IPS-NIHi7 (cell line): ENCODE measurements at regions not wholly inside any gene's neighbourhood (a gene's known extent, or its start where the extent isn't known, plus 50 kb on each side); places are given as distances from the start of the nearest gene placed in this dataset.
"Not testable (repeated sequence)": the region's sequence is repeated elsewhere in the genome, so short reads cannot be mapped to it uniquely, and the experiment has no call there.

ENCODE experiments used
- DNase-seq: peaks from one replicate; pipeline ENCODE4 v3.0.0; 2012; ENCODE audit warnings: mixed read lengths; ENCODE audit errors: extremely low spot score

DNA sequence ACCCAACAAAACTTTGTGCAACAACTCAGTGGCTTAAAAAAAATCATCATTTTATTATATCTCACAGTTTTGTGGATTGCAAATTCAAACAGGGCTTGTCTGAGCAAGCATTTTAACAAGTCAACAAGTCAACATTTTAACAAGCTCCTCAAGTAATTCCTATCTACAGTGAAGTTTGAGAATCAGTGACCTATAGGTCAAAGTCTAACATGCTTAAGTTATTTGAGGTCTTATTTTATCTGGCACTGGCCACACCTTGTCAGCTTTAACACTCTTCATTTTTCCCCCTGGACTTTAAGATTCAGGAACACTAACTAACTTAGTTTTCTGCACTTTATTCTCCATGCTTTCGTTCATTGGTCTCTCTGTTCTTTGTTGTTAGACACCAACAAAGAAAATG, 71.2 kb upstream of the PELI2 start:
- DNase-seq, result no peak

DNA sequence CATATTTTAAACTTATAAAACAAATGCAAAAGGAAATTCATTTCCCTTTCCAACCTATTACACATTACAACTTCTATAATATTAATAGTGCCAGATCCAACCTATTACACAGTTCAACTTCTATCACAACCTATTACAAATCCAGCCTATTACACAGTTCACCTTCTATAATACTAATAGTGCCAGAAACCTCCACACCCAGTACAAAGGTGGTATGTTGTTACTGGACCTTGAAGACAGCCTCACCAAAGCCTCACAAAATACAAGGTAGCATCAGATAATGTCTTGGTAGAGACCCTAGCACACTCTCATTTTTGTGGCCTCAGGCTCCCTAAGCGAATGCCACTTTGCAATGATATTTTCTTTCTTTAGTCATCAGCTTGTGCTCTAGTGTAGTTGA, 68.7 kb upstream of the PELI2 start:
- DNase-seq, result no peak

DNA sequence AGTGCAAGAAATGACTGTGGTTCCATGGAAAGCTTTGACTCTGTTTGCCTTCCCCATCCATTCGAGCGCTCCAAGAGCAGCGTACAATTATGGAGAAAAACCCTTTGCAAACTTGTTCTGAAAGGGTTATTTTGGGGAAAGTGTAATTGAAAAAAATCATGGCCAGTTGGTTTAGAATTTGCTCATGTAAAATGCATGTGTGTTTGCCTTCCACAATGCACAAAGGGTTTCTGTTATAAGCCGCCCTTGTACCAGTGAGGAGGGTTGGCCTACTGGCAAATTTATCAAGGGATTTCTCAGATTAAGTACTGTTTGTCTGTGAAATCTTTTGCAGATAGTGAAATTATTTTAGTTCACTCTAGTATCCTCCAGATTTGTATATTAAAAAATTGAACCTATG, 62.7 kb upstream of the PELI2 start:
- DNase-seq, result no peak

DNA sequence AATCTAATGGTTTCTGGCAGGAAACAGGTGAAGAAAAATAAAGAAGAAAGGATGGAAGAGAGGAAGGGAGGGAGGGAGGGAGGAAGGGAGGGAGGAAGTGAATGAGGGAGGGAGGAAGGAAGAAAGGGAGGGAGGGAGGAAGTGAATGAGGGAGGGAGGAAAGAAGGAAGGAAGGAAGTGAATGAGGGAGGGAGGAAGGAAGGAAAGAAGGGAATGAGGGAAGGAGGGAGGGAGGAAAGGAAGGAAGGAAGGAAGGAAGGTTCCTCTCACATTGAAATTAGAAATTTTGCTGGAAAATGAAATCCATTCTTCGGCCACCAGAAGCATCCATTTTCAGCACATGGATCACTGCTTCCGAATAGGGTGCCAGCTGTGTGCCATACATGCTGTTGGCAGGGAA, 62.2 kb upstream of the PELI2 start:
- DNase-seq, result no peak

DNA sequence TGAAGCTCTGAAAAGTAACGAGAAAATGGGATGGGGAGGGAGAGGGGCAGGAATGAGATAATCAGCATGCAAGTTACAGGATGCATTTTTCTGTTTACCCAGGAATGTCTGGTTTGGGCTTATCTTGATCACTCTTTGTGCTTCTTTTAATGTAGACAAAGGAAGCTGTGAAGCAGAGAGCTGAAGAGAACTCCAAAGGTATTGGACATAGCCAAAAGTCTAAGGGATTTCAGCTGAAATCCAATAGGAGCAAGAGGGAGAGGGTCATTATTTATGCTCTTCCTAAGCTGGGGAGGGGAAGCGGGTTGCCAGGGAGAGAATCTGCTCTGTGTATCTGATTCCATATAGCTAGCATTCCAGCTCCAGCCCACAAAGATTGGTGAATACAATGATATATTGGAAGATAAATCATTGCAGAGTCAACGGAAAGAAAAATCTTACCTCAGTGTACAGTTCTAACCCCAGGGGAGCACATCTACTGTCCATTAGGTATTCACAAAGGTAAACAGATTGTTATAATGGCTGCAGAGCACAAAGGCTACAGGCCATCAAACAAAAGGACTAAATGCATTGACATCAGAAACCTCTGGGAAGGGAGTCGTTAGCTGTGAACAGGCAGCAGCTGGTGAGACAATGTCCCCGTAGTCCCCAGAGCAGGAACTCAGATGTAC, 61.0 kb upstream of the PELI2 start:
- no peak for DNase-seq

DNA sequence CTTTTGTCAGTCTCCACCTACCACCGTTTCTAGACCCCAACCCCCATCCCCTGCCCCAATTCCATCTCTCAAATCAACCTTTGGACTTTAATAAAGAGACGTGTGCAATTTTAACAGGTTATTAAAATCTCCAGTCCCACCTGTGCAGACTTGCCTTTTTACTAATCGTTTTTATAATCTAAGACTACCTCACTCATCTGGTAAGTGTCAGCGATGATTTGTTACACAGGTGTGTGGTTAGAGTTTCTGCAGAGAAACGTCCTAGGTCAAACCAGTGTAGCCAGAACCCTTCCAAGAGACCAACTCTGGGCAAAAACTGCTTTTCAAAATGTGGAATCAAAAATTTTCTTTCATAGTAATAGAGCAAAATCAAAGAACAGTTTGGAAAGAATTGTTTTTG, 60.4 kb upstream of the PELI2 start:
- no peak for DNase-seq

DNA sequence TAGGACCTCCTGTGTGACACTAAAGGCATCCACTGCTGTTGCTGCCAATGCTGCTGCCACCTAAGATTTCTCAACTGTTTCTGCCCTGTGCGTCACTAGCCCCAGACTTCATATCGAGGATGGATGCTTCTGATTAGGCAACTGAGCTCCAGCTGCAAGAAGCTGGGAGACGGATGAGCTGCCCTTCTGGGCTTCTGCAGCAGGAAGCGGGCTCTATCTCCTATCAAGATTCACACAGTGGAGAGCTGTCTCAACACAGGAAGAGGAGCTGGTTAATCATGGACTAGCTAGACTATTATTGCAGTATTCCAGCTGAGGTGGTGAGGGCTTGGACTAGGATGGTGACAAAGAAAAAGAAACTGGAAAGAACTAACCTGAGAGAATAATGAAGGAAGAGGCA, 59.2 kb upstream of the PELI2 start:
- DNase-seq, result peak; percentile 22

DNA sequence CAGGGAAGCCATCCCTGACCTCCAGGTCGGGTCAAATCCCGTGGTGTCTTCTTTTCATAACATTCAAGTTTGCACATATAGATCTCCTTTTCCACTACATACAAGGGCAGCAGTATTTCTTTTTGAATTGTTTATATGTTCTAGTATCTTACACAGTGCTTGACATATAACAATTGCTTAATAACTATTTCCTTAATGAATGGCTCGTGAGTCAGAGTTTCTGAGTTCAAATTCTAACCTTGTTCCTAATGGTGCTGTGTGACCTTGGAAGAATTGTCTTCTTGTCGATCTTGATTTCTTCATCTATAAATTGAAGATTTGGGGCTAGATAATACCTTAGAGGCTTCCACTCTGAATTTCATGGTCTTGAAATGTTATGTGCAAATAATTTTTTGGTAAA, 57.2 kb upstream of the PELI2 start:
- DNase-seq, result no peak

DNA sequence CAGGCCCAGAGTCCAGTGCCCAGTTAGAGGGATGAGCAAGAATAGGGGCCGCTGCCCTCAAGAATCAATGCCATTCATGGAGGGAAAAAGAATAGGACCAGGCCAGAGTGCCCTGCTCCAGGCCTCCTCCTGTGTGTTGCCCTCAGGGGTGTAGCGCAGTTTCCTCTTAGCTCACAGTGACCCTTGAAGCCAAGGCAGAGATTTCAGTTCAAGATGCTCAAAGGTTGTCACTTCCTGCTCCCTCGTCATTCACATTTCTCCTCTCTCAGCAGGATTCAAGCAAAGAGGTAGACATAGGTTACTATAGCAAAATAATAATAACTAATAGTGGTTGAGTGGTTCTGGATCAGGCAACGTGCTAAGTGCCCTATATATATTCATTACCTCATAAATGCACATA, 55.1 kb upstream of the PELI2 start:
- DNase-seq, result no peak

DNA sequence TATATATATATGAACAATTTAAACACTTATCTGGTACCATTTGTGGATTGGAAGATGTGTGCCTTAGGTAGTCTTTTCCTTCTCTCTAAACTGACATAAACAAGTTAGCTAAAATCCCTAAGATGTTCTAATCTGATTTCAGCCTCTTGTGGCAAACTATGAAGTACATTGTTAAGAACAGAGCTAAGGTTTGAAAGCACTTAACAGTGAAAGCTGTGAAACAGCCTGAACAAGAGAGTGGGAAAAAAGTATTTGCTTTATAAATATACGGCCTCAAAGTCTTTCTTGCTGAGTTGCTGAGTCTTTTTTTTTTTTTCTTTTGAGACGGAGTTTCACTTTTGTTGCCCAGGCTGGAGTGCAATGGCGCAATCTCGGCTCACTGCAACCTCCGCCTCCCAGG, 53.7 kb upstream of the PELI2 start:
- no peak for DNase-seq

DNA sequence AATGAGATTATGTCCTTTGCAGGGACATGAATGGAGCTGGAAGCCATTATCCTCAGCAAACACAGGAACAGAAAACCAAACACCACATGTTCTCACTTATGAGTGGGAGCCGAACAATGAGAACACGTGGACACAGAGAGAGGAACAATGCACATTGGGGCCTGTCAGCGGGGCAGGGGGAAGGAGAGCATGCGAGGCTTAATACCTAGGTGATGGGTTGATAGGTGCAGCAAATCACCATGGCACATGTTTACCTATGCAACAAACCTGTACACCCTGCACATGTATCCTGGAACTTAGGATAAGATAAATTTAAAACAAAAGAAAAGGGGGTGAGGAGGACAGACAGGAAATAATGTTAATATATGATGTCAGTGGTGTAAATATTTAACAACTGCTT, 53.0 kb upstream of the PELI2 start:
- not testable (repeated sequence) for DNase-seq

DNA sequence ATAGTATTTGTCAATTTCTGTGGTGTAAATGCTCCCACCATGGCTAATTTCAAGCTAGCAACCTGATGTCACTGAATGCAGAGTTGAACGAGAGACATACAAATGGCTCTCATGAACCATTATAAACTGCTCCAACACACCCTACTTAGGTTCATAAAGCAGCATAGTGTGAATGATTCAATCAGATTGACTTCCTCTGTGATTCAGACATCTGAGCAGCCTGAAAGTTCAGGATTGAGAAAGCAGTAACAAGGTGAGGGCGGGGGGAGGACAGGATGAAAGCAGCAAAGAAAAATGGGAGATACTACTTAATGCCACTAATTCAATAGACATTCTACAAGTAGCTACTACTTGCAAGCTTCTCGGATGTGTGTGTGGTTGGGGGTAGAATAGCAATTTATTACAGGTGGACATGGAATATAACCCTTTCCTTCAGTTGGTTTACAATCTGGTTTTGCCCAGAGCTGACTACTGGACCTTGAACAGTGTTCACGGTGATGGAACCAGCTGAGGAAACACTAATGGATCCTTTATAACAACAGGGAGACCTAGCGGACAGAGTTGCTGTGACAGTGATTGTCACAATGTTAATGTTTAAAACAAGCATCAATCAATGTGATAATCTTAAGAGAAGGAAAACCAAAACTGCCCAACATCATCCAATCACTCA, 52.5 kb upstream of the PELI2 start:
- DNase-seq, result no peak
